Large intestine (tissue), 3 donors: ENCODE measurements at regions not wholly inside any gene's neighbourhood (a gene's known extent, or its start where the extent isn't known, plus 50 kb on each side); places are given as distances from the start of the nearest gene placed in this dataset.
"Not testable (repeated sequence)": the region's sequence is repeated elsewhere in the genome, so short reads cannot be mapped to it uniquely, and the experiment has no call there.

Experiments
- DNase-seq, 2 donors: peaks; one replicate each; pipeline versions ENCODE4 v3.0.0 to v3.0.0-alpha.2; 2013
- H3K27ac ChIP-seq: one replicate; pipeline ENCODE4 v1.5.1; 2013; ENCODE audit warnings: low read length
- H3K27me3 ChIP-seq: 2 replicates; pipeline ENCODE4 v1.6.1; 2013; ENCODE audit warnings: low read length; ENCODE audit not compliant: control insufficient read depth, insufficient read depth
- H3K36me3 ChIP-seq: 2 replicates; pipeline ENCODE4 v1.6.1; 2013; ENCODE audit warnings: low read length; ENCODE audit not compliant: control insufficient read depth, insufficient read depth
- H3K4me1 ChIP-seq: one replicate; pipeline ENCODE4 v1.6.1; 2013; ENCODE audit warnings: low read length; ENCODE audit not compliant: control insufficient read depth, insufficient read depth
- H3K4me3 ChIP-seq: one replicate; pipeline ENCODE4 v1.5.1; 2013; ENCODE audit warnings: low read length
- H3K9me3 ChIP-seq: one replicate; pipeline ENCODE4 v1.6.1; 2013; ENCODE audit warnings: mild to moderate bottlenecking, low read depth, low read length, moderate library complexity; ENCODE audit not compliant: control insufficient read depth
- WGBS: methylation state at CpG from one replicate; pipeline ENCODE4 v1.1.5; 2013; ENCODE audit warnings: low lambda C conversion rate; ENCODE audit not compliant: insufficient coverage; 5-methylcytosine and 5-hydroxymethylcytosine counted together

DNA sequence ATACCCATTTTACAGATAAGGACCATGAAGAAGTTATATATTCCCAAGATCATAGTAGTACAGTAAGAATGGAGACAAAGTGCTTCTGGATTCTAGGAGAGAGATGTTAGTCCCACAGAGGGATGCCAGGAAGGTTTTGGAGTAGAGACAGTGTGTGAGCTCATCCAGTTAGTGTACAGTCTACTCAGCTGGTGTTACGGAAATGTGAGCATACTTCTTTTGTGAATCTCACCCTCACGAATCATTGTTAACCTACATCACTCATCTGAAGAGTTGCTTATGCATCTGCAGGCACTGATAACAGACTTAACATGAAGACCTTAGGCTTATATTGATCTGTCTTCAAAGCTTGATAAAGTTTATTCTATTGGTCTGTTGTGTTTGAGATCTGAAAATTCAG lies 106.6 kb upstream of the PTPRG start:
- H3K9me3 ChIP-seq = no peaks in the 10 kb centered on the region
- no peak for DNase-seq
- no peaks in the 10 kb centered on the region for H3K27me3 ChIP-seq
- H3K4me1 ChIP-seq = peaks cover 8% of the 10 kb centered on the region
- no peak overlapping the region for H3K27ac ChIP-seq
- H3K4me3 ChIP-seq = no peak overlapping the region
- no peaks in the 10 kb centered on the region for H3K36me3 ChIP-seq
- WGBS = no CpG with 5 or more reads among the region's 2 CpGs

DNA sequence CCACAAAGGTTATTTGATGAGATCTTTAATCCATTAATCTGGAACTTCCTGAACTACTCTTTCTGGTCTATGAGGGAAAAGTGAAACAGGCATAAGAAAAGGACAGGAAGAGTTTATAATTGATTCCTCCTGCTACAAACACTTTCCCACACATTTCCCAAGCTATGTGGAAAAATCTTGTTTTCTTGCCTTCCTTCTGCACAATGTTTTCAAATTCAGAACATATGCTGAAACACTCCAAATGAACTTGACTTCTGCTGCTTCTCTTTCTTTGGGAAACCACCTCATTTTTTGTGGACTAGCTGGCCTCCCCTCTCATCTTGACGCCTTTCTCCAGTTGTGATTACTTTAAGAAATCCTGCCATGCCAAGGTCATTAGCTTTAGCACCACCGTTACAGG lies 100.7 kb upstream of the PTPRG start:
- Histone ChIP-seq H3K36me3 (no peaks in the 10 kb centered on the region), H3K27me3 (no peaks in the 10 kb centered on the region), H3K4me1 (no peaks in the 10 kb centered on the region), H3K9me3 (no peaks in the 10 kb centered on the region), H3K4me3 (no peak overlapping the region), H3K27ac (no peak overlapping the region)
- no peak for DNase-seq
- WGBS = no CpG with 5 or more reads among the region's 2 CpGs

DNA sequence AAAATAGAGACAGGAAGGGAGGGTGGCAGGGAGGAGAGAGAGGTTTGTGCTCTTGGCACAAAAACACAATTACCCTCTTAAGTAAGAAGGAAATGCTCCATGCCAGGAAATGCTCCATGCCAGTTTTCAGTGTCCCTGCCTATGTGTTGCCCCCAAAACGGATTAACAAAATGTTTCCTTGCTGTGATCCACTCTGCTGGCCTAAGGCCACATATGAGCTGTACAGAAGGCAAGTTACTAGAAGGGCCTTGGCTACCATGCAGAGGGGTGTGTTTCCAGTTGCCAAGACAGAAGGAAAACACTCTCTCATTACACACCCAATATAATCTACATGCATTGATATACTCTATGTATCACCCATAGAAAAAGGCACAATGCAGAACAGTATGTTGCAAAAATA lies 98.2 kb upstream of the PTPRG start:
- Histone ChIP-seq H3K4me1 (no peaks in the 10 kb centered on the region), H3K27me3 (no peaks in the 10 kb centered on the region), H3K9me3 (no peaks in the 10 kb centered on the region), H3K36me3 (no peaks in the 10 kb centered on the region), H3K27ac (no peak overlapping the region), H3K4me3 (no peak overlapping the region)
- DNase-seq = no peak
- WGBS = no CpG with 5 or more reads among the region's 1 CpG

DNA sequence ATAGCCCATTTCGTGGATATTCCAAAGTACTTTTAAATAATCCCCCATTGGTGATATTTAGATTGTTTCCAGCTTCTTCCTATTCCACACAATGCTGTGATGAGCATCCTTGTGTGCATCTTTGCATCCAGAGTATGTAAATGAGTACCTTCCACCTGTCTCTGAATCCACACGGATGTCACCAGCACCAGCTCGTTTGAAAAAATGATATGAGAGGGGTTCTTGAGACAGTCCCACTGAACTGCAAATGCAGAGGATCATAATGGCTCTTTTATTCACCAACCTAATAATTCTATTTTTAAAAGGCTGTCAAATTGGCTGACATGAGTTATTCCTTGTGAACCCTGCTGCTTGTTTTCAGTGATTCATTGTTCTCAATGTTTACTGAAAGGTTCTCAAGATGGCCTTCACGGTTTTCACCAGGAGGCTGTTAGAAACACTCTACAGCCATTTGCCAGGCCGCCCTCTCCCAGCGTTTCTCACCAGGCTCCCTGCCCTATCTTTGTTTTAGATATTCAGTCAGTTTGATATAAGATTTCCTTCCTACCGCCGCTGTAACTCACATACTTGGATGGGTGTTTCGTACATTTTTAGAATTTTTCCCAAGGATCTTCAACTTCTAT lies 96.7 kb upstream of the PTPRG start:
- H3K4me3 ChIP-seq = no peak overlapping the region
- no peak for DNase-seq
- WGBS = 70% methylated on average over 5 of the region's 9 CpGs
- H3K4me1 ChIP-seq = no peaks in the 10 kb centered on the region
- H3K36me3 ChIP-seq = no peaks in the 10 kb centered on the region
- H3K27me3 ChIP-seq = no peaks in the 10 kb centered on the region
- no peaks in the 10 kb centered on the region for H3K9me3 ChIP-seq
- H3K27ac ChIP-seq = no peak overlapping the region

DNA sequence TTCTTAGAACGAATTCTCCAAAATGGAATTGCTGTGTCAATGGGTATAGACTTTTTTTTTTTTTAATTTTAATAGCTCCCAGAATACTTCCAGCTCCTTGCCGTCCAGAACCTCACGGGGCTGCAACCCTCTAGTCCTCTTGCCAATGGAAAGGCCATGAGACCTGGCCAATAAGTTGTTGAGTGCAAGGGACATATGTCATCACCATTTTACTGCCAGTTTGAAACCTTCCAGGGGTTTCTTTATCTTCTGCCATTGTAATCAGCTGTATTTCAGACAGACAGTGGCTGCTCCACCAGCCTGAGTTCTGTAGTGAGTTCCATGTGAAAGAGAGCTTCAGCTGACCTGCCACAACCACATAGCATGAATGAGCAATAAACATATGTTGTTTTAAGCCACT lies 95.0 kb upstream of the PTPRG start:
- no peak overlapping the region for H3K4me3 ChIP-seq
- no peak for DNase-seq
- H3K36me3 ChIP-seq = no peaks in the 10 kb centered on the region
- H3K9me3 ChIP-seq = no peaks in the 10 kb centered on the region
- H3K27me3 ChIP-seq = no peaks in the 10 kb centered on the region
- H3K4me1 ChIP-seq = no peaks in the 10 kb centered on the region
- H3K27ac ChIP-seq = no peak overlapping the region
- 80% methylated on average over 1 of the region's 3 CpGs for whole genome bisulfite sequencing

DNA sequence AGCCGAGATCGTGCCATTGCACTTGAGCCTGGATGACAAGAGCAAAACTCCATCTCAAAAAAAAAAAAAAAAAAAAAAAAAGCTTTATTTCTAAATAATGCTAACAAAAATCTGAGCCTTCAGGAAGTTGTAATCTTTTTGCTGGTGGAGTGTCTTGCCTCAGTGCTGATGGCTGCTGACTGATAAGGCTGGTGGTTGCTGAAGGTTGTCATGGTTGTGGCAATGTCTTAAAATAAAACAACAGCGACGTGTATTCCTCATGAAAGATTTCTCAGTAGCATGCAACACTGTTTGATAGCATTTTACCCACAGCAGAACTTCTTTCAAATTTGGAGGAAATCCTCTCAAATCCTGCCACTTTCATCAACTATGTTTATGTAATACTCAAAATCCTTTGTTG lies 77.4 kb upstream of the PTPRG start:
- H3K9me3 ChIP-seq = no peaks in the 10 kb centered on the region
- no peak overlapping the region for H3K27ac ChIP-seq
- no peak for DNase-seq
- H3K27me3 ChIP-seq = no peaks in the 10 kb centered on the region
- no peak overlapping the region for H3K4me3 ChIP-seq
- H3K4me1 ChIP-seq = no peaks in the 10 kb centered on the region
- no peaks in the 10 kb centered on the region for H3K36me3 ChIP-seq
- WGBS = no CpG with 5 or more reads among the region's 4 CpGs

DNA sequence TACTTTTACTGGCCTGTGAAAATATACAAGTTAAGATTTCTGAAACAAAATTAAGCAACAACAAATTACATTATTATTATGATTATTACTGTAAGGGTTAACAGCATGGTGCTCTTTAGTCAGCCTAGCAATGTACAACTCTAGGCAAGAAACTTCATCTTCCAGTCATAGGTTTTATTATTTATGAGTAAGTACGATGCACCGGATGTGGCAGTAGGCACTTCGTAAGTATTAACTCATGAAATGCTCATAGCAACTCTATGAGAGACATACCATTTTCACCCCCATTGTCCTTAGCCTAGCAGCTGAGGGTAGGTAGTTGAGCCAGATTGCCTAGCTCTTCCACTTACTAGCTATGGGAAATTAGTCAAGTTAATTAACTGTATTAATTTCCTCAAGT lies 68.0 kb upstream of the PTPRG start:
- H3K9me3 ChIP-seq = no peaks in the 10 kb centered on the region
- H3K27ac ChIP-seq = no peak overlapping the region
- H3K27me3 ChIP-seq = no peaks in the 10 kb centered on the region
- H3K36me3 ChIP-seq = no peaks in the 10 kb centered on the region
- no peak for DNase-seq
- no CpG with 5 or more reads among the region's 3 CpGs for WGBS
- H3K4me3 ChIP-seq = no peak overlapping the region
- no peaks in the 10 kb centered on the region for H3K4me1 ChIP-seq

DNA sequence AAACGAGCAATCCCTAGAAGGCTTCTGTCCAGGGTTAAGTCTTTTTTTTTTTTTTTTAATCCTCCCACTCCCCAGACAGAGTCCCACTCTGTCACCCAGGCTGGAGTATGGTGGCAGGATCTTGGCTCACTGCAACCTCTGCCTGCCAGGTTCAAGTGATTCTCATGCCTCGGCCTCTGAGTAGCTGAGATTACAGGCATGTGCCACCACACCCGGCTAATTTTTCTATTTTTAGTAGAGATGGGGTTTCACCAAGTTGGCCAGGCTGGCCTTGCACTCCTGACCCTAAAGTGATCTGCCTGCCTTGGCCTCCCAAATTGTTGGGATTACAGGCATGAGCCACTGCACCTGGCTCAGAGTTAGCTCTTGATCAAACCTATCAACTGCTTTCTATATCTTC lies 67.1 kb upstream of the PTPRG start:
- not testable (repeated sequence) for H3K4me3 ChIP-seq, DNase-seq, H3K27ac ChIP-seq, H3K4me1 ChIP-seq, H3K36me3 ChIP-seq, H3K27me3 ChIP-seq, H3K9me3 ChIP-seq
- no CpG with 5 or more reads among the region's 3 CpGs for WGBS

DNA sequence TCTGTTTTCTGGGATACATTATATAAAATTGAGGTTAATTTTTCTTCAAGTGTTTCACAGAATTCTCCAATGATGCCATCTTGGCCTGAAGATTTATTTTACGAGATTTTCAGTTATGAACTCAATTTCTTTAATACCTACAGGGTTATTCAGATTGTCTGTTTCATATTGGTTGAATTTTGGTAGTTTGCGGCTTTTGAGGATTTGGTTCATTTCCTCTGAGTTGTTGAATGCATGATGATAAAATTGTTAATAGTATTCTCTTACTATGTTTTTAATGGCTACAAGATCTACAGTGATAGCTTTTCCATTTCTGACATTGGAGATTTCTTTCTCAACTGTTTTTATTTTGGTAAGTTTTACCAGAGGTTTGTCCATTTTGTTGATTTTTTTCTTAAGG lies 63.9 kb upstream of the PTPRG start:
- no peaks in the 10 kb centered on the region for H3K9me3 ChIP-seq
- DNase-seq = no peak
- H3K4me1 ChIP-seq = no peaks in the 10 kb centered on the region
- no peak overlapping the region for H3K4me3 ChIP-seq
- no peak overlapping the region for H3K27ac ChIP-seq
- H3K27me3 ChIP-seq = no peaks in the 10 kb centered on the region
- 100% methylated on average over 1 of the region's 2 CpGs for WGBS
- no peaks in the 10 kb centered on the region for H3K36me3 ChIP-seq

DNA sequence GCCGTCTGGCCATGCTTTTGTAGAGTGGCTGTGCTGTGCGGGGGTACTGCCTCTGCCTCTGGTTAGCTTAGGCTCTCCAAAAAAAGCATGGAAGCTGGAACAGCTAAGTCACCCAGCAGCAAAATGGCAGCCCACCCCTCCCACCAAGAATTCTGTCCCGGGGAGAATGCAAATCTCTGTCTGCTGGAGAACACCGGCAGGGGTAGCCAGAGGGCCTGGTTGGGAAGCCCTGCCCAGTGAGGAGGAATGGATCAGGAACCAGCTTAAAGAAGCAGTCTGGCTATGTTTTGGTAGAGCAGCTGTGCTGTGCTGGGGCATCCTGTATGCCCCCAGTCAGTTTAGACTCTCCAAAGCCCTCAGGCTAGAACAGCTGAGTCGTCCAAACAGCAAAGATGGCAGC lies 56.2 kb upstream of the PTPRG start:
- no peak for DNase-seq
- Histone ChIP-seq H3K9me3 (no peaks in the 10 kb centered on the region), H3K36me3 (no peaks in the 10 kb centered on the region), H3K4me3 (no peak overlapping the region), H3K27me3 (no peaks in the 10 kb centered on the region), H3K4me1 (no peaks in the 10 kb centered on the region), H3K27ac (no peak overlapping the region)
- WGBS = no CpG with 5 or more reads among the region's 5 CpGs

DNA sequence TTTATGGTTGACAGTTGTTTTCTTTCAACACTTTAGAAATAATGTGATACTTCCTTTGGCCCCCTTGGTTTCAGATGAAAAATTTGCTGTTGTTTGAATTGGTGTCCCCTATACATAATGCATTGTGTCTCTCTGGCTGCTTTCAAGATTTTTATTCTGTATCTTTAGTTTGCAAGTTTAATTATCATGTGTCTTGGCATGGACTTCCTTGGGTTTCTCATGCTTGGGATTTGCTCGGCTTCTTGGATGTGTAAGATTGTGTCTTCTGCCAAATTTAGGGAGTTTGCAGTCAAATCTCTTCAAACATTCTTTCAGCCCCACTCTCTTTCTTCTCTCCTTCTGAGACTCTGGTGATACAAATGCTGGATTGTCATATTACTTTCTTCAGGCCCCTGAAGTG lies 53.4 kb upstream of the PTPRG start:
- Histone ChIP-seq H3K27me3 (no peaks in the 10 kb centered on the region), H3K4me1 (no peaks in the 10 kb centered on the region), H3K36me3 (no peaks in the 10 kb centered on the region), H3K9me3 (no peaks in the 10 kb centered on the region), H3K4me3 (no peak overlapping the region), H3K27ac (no peak overlapping the region)
- no peak for DNase-seq
- WGBS = 100% methylated on average over 1 of the region's 1 CpG
